Astrocyte (in vitro differentiated cells and primary cell): ENCODE measurements at regions not wholly inside any gene's neighbourhood (a gene's known extent, or its start where the extent isn't known, plus 50 kb on each side); places are given as distances from the start of the nearest gene placed in this dataset.
A peak's percentile ranks its signal among the peaks of the same experiment; 100 is the strongest.

Experiments
- DNase-seq: peaks from one replicate; pipeline ENCODE4 v3.0.0-alpha.2; 2010; ENCODE audit warnings: low read depth
- FAIRE-seq: peaks from 2 replicates; lab custom pipeline; 2011; peaks lifted over from hg19 to GRCh38; lab: Jason Lieb, UNC
- H2AFZ ChIP-seq: 2 replicates; pipeline ENCODE4 v1.6.0; 2012; ENCODE audit warnings: low read depth, low read length, inconsistent platforms
- H3K27ac ChIP-seq: 2 replicates; pipeline ENCODE4 v1.5.1; 2011; ENCODE audit warnings: low read depth, low read length, inconsistent platforms
- H3K27me3 ChIP-seq: 2 replicates; pipeline ENCODE4 v1.6.0; 2011; ENCODE audit warnings: low read length, inconsistent platforms; ENCODE audit not compliant: insufficient read depth
- H3K36me3 ChIP-seq: 2 replicates; pipeline ENCODE4 v1.5.1; 2011; ENCODE audit warnings: low read length, inconsistent platforms; ENCODE audit not compliant: insufficient read depth
- H3K4me1 ChIP-seq: 2 replicates; pipeline ENCODE4 v1.5.1; 2011; ENCODE audit warnings: low read length, inconsistent platforms; ENCODE audit not compliant: insufficient read depth
- H3K4me2 ChIP-seq: 2 replicates; pipeline ENCODE4 v1.6.0; 2012; ENCODE audit warnings: low read length, inconsistent platforms
- H3K4me3 ChIP-seq: 2 replicates; pipeline ENCODE4 v1.5.1; 2011; ENCODE audit warnings: low read depth, mild to moderate bottlenecking, low read length, inconsistent platforms; ENCODE audit not compliant: insufficient read depth
- H3K79me2 ChIP-seq: 2 replicates; pipeline ENCODE4 v1.6.0; 2012; ENCODE audit warnings: mild to moderate bottlenecking, low read length, inconsistent platforms; ENCODE audit not compliant: insufficient read depth
- H3K9ac ChIP-seq: 2 replicates; pipeline ENCODE4 v1.6.0; 2012; ENCODE audit warnings: mild to moderate bottlenecking, low read length, inconsistent platforms
- H3K9me3 ChIP-seq: 2 replicates; pipeline ENCODE4 v1.5.1; 2012; ENCODE audit warnings: low read depth, mild to moderate bottlenecking, low read length, inconsistent platforms; ENCODE audit not compliant: insufficient read depth
- H4K20me1 ChIP-seq: 2 replicates; pipeline ENCODE4 v1.6.0; 2012; ENCODE audit warnings: low read length, inconsistent platforms; ENCODE audit not compliant: insufficient read depth
- H3K27ac Mint-ChIP-seq: one replicate; pipeline ENCODE4 v1.8.0; 2021; ENCODE audit warnings: mild to moderate bottlenecking, mixed read lengths; ENCODE audit not compliant: unreplicated experiment
- H3K27me3 Mint-ChIP-seq: one replicate; pipeline ENCODE4 v1.8.0; 2021; ENCODE audit warnings: low read depth, mixed read lengths; ENCODE audit not compliant: unreplicated experiment
- H3K36me3 Mint-ChIP-seq: one replicate; pipeline ENCODE4 v1.8.0; 2021; ENCODE audit warnings: low read depth, mixed read lengths; ENCODE audit not compliant: unreplicated experiment
- H3K4me1 Mint-ChIP-seq: one replicate; pipeline ENCODE4 v1.8.0; 2021; ENCODE audit warnings: low read depth, mixed read lengths; ENCODE audit not compliant: unreplicated experiment
- H3K4me3 Mint-ChIP-seq: one replicate; pipeline ENCODE4 v1.8.0; 2021; ENCODE audit warnings: mild to moderate bottlenecking, moderate library complexity, mixed read lengths; ENCODE audit not compliant: unreplicated experiment
- H3K9me3 Mint-ChIP-seq: one replicate; pipeline ENCODE4 v1.8.0; 2021; ENCODE audit warnings: mild to moderate bottlenecking, mixed read lengths; ENCODE audit not compliant: unreplicated experiment
- CTCF ChIP-seq: IDR thresholded peaks from 2 replicates; pipeline ENCODE4 v1.5.1; 2011; ENCODE audit warnings: low read depth, mild to moderate bottlenecking, inconsistent platforms, low read length, moderate library complexity; ENCODE audit not compliant: insufficient read depth
- EZH2 ChIP-seq: IDR thresholded peaks from 2 replicates; pipeline ENCODE4 v1.6.1; 2012; ENCODE audit warnings: mild to moderate bottlenecking, low read length, inconsistent platforms; ENCODE audit not compliant: insufficient read depth

GRCh38 chr2:84314901-84315330 lies 144.2 kb downstream of the SUCLG1 start:
- Histone ChIP-seq H4K20me1 (no peaks in the 10 kb centered on the region), H3K27ac (no peak overlapping the region), H3K9ac (no peak overlapping the region), H3K27me3 (no peaks in the 10 kb centered on the region), H3K9me3 (no peaks in the 10 kb centered on the region), H2AFZ (no peak overlapping the region), H3K4me2 (no peak overlapping the region), H3K4me1 (no peaks in the 10 kb centered on the region), H3K79me2 (no peaks in the 10 kb centered on the region), H3K36me3 (no peaks in the 10 kb centered on the region), H3K4me3 (no peak overlapping the region)
- Mint-ChIP-seq H3K9me3 (no peaks in the 10 kb centered on the region), H3K4me3 (no peak overlapping the region), H3K36me3 (no peaks in the 10 kb centered on the region), H3K27ac (no peak overlapping the region), H3K4me1 (no peaks in the 10 kb centered on the region), H3K27me3 (peaks cover 9% of the 10 kb centered on the region)
- TF ChIP-seq CTCF (peak; percentile 90), EZH2 (no peak)
- DNase-seq = peak; percentile 39
- peak; percentile 34 for FAIRE-seq

- peaks cover 9% of the 10 kb centered on the region for H3K27me3 Mint-ChIP-seq
- Histone ChIP-seq H3K9me3 (no peaks in the 10 kb centered on the region), H3K36me3 (no peaks in the 10 kb centered on the region), H3K9ac (no peak overlapping the region), H4K20me1 (no peaks in the 10 kb centered on the region), H3K4me3 (no peak overlapping the region), H3K27me3 (no peaks in the 10 kb centered on the region), H3K4me1 (no peaks in the 10 kb centered on the region), H3K4me2 (no peak overlapping the region), H3K27ac (no peak overlapping the region), H2AFZ (no peak overlapping the region), H3K79me2 (no peaks in the 10 kb centered on the region)
- no peak overlapping the region for H3K4me3 Mint-ChIP-seq
- TF ChIP-seq CTCF (no peak), EZH2 (no peak)
- H3K27ac Mint-ChIP-seq = no peak overlapping the region
- no peaks in the 10 kb centered on the region for H3K4me1 Mint-ChIP-seq
- FAIRE-seq (no peak), DNase-seq (no peak)
- no peaks in the 10 kb centered on the region for H3K9me3 Mint-ChIP-seq
- H3K36me3 Mint-ChIP-seq = no peaks in the 10 kb centered on the region
Measured at GRCh38 chr2:84314250-84314649, 144.8 kb downstream of the SUCLG1 start.

- Histone ChIP-seq H4K20me1 (no peaks in the 10 kb centered on the region), H3K79me2 (no peaks in the 10 kb centered on the region), H3K36me3 (no peaks in the 10 kb centered on the region), H3K4me2 (no peak overlapping the region), H3K27me3 (no peaks in the 10 kb centered on the region), H3K9me3 (no peaks in the 10 kb centered on the region), H3K9ac (no peak overlapping the region), H2AFZ (no peak overlapping the region), H3K4me3 (no peak overlapping the region), H3K27ac (no peak overlapping the region), H3K4me1 (no peaks in the 10 kb centered on the region)
- H3K4me3 Mint-ChIP-seq = no peak overlapping the region
- no peak for DNase-seq
- H3K4me1 Mint-ChIP-seq = no peaks in the 10 kb centered on the region
- no peaks in the 10 kb centered on the region for H3K27me3 Mint-ChIP-seq
- H3K36me3 Mint-ChIP-seq = no peaks in the 10 kb centered on the region
- H3K9me3 Mint-ChIP-seq = peaks cover 7% of the 10 kb centered on the region
- FAIRE-seq = no peak
- H3K27ac Mint-ChIP-seq = no peak overlapping the region
- TF ChIP-seq CTCF = no peak
- no peak for TF ChIP-seq EZH2
Measured at GRCh38 chr2:84309281-84309680, 149.8 kb downstream of the SUCLG1 start.
